ENCODE measurements at regions not wholly inside any gene's neighbourhood (a gene's known extent, or its start where the extent isn't known, plus 50 kb on each side); places are given as distances from the start of the nearest gene placed in this dataset.

GRCh38 chr14:38405851-38406635 is 150.2 kb upstream of the CLEC14A start:
- Histone ChIP-seq H4K91ac (replicated peaks; ENCODE audit: insufficient read length, low read length) (no peak overlapping the region), H3K9ac (replicated peaks in 1 of 4; ENCODE audit: extremely low read depth in 1 of 4, low read depth in 3 of 4, low read length in 3 of 4) (no peak overlapping the region)
- WGBS, 2 experiments (ENCODE audit: extremely low coverage in 1 of 2, insufficient coverage in 1 of 2, insufficient read length in 1 of 2, insufficient replicate concordance in 2 of 2, low coverage in 1 of 2, low lambda C conversion rate in 2 of 2, missing lambda C conversion rate in 1 of 2): 86% methylated on average over 3 of the region's 3 CpGs; no CpG with 5 or more reads in 1 of the 2 experiments

More at GRCh38 chr14:38405851-38406635, 150.2 kb upstream of the CLEC14A start:
- no peak overlapping the region for H3K4me3 ChIP-seq (ENCODE audit: extremely low read depth in 1 of 4, insufficient read depth in 2 of 4, low read depth in 3 of 4, low read length in 4 of 4)
- no peaks in the 10 kb centered on the region for H3K36me3 ChIP-seq (ENCODE audit: control insufficient read depth in 2 of 4, insufficient read depth in 4 of 4, low read length in 3 of 4)
- no peak overlapping the region for H2BK5ac ChIP-seq (ENCODE audit: low read depth, low read length)
- no peak overlapping the region for H3K27ac ChIP-seq (ENCODE audit: low read depth, low read length)
- no peak overlapping the region for H4K8ac ChIP-seq (ENCODE audit: extremely low read depth, insufficient read depth, low read length)
- no peak overlapping the region for H3K4me2 ChIP-seq (ENCODE audit: insufficient read depth in 1 of 2, low read depth in 2 of 2, low read length in 2 of 2)
- CTCF ChIA-PET (ENCODE audit: partially characterized antibody): interaction anchor here (0.7 to 1.7 kb wide), 13 partner anchors 9 to 494 kb away, joined by 3 to 6 read pairs (median 3); no protein-coding TSS in a partner anchor
- no peak for DNase-seq (ENCODE audit: low read depth in 1 of 2, low spot score in 2 of 2)
- H2AK5ac ChIP-seq (ENCODE audit: low read depth, low read length): no peak overlapping the region
- H3K23ac ChIP-seq (ENCODE audit: insufficient read length): no peak overlapping the region
- no peak overlapping the region for H2BK120ac ChIP-seq (replicated peaks; ENCODE audit: low read depth, low read length)
- no peaks in the 10 kb centered on the region for H3K79me2 ChIP-seq (ENCODE audit: control insufficient read depth in 1 of 2, insufficient read depth in 2 of 2, low read length in 2 of 2)
- no peak for TF ChIP-seq BCL11A (IDR thresholded peaks at IDR 0.05; ENCODE audit: low read depth in 2 of 2, low read length in 2 of 2)
- 0 out of 2 replicates have a peak, but pooled peaks have one; percentile 39 for TF ChIP-seq YY1 (IDR thresholded peaks at IDR 0.05; ENCODE audit: low read depth, low read length)
- peak in 1 of 3 experiments; percentile 39; a peak in 1 of 4 replicates for TF ChIP-seq CTCF (IDR thresholded peaks at IDR 0.05; ENCODE audit: control extremely low read depth in 1 of 3, insufficient read depth in 1 of 3, low read depth in 1 of 3, low read length in 3 of 3)
- TF ChIP-seq RAD21 (IDR thresholded peaks at IDR 0.05 in 1 of 2, conservative IDR thresholded peaks at IDR 0.05 in 1 of 2; ENCODE audit: low read depth in 2 of 2, low read length in 2 of 2): peak; percentile 32 to 43; a peak in 3 of 4 replicates
- H2BK20ac ChIP-seq (ENCODE audit: low read length): no peak overlapping the region
- H3K27me3 ChIP-seq (replicated peaks in 1 of 4; ENCODE audit: control insufficient read depth in 3 of 4, extremely low read depth in 1 of 4, insufficient read depth in 3 of 4, low read length in 3 of 4): no peaks in the 10 kb centered on the region
- H2BK12ac ChIP-seq (ENCODE audit: low read depth, low read length): no peak overlapping the region
- POLR2A ChIA-PET (ENCODE audit: partially characterized antibody): interaction anchor here (1.4 kb wide), 1 partner anchor 198 kb away, joined by 4 read pairs; the partner anchor contains the start of gene SSTR1
- H3K79me1 ChIP-seq (ENCODE audit: low read depth, low read length): no peaks in the 10 kb centered on the region
- no peak overlapping the region for H2BK15ac ChIP-seq (ENCODE audit: low read length)
- peak; percentile 62 for FAIRE-seq
- H3K23me2 ChIP-seq (ENCODE audit: low read depth, low read length): no peaks in the 10 kb centered on the region; the same call in 1 of the 2 replicates
- H3K9me3 ChIP-seq (ENCODE audit: insufficient read depth in 2 of 2, low read depth in 1 of 2, low read length in 1 of 2): no peaks in the 10 kb centered on the region
- no peak overlapping the region for H3K56ac ChIP-seq (replicated peaks; ENCODE audit: insufficient read length, low read depth, low read length)
- H2AFZ ChIP-seq (ENCODE audit: low read length): no peak overlapping the region
- H4K5ac ChIP-seq (ENCODE audit: insufficient read length, low read depth, low read length): no peak overlapping the region
- no peaks in the 10 kb centered on the region for H4K20me1 ChIP-seq (replicated peaks in 1 of 2; ENCODE audit: control insufficient read depth in 1 of 2, insufficient read depth in 2 of 2, low read length in 2 of 2)
- no peak overlapping the region for H3K18ac ChIP-seq (ENCODE audit: extremely low read depth, low read length)
- H3K4ac ChIP-seq (replicated peaks; ENCODE audit: insufficient read length, low read depth, low read length): no peak overlapping the region
- H3K14ac ChIP-seq (ENCODE audit: insufficient read length): no peak overlapping the region
- no peaks in the 10 kb centered on the region for H3K4me1 ChIP-seq (replicated peaks in 1 of 4; ENCODE audit: control insufficient read depth in 3 of 4, insufficient read depth in 4 of 4, low read length in 3 of 4)

Data from H1 (cell line).